PC-9 (cell line): ENCODE measurements at regions not wholly inside any gene's neighbourhood (a gene's known extent, or its start where the extent isn't known, plus 50 kb on each side); places are given as distances from the start of the nearest gene placed in this dataset.

ENCODE experiments used
- EZH2 ChIP-seq: fragments of 200-600 bp; sonication (generic); IDR thresholded peaks from 2 replicates; pipeline ENCODE4 v1.8.0; 2017; ENCODE audit warnings: antibody characterized with exemption, low read depth
- TF ChIP-seq, protein P1 (sequence below): fragments of 200-600 bp; sonication (generic); conservative IDR thresholded peaks from 2 replicates; pipeline ENCODE4 v1.6.1; 2017; ENCODE audit warnings: mixed run types, antibody characterized with exemption, mild to moderate bottlenecking, moderate library complexity

DNA sequence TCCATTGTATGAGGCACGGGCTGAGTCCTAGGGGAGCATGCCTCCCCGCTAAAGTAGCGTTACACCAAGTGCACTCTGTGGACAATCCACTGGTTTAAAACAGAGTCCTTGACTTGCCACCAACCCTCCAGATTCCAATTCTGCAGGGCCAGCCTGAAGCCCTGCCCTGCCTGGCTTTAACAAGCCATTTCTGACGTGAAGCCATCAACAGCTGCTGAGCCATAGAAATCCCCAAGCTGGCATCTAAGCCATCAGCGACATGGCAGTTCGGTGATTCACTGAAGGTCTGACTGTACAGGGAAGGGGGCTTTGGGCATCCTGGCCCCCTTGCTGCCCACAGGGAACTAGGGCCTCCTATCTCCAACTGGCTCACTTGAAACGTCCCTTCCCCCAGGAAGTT lies 265.7 kb downstream of the UACA start:
- TF ChIP-seq, protein P1, sequence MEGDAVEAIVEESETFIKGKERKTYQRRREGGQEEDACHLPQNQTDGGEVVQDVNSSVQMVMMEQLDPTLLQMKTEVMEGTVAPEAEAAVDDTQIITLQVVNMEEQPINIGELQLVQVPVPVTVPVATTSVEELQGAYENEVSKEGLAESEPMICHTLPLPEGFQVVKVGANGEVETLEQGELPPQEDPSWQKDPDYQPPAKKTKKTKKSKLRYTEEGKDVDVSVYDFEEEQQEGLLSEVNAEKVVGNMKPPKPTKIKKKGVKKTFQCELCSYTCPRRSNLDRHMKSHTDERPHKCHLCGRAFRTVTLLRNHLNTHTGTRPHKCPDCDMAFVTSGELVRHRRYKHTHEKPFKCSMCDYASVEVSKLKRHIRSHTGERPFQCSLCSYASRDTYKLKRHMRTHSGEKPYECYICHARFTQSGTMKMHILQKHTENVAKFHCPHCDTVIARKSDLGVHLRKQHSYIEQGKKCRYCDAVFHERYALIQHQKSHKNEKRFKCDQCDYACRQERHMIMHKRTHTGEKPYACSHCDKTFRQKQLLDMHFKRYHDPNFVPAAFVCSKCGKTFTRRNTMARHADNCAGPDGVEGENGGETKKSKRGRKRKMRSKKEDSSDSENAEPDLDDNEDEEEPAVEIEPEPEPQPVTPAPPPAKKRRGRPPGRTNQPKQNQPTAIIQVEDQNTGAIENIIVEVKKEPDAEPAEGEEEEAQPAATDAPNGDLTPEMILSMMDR = no peak
- TF ChIP-seq EZH2 = no peak
